CD4-positive, alpha-beta memory T cell (primary cell): ENCODE measurements at regions not wholly inside any gene's neighbourhood (a gene's known extent, or its start where the extent isn't known, plus 50 kb on each side); places are given as distances from the start of the nearest gene placed in this dataset.
"Not testable (repeated sequence)": the region's sequence is repeated elsewhere in the genome, so short reads cannot be mapped to it uniquely, and the experiment has no call there.

ENCODE experiments used
- CTCF ChIA-PET: fragments of 350-600 bp; sonication (Branson Sonifier 250); formaldehyde crosslinking; loops from one replicate; lab custom pipeline; 2021; ENCODE audit warnings: inconsistent platforms; ENCODE audit not compliant: partially characterized antibody; lab: Charles Lee
- POLR2A ChIA-PET: fragments of 350-600 bp; sonication (Branson Sonifier 250); formaldehyde crosslinking; loops from one replicate; lab custom pipeline; 2021; ENCODE audit not compliant: partially characterized antibody; lab: Charles Lee
- DNase-seq, 5 donors: peaks; one replicate each; pipeline versions ENCODE4 v3.0.0 to v3.0.0-alpha.2; 2020 to 2022; ENCODE audit warnings: mixed read lengths in 1 of 5
- H3K27ac ChIP-seq: one replicate; pipeline ENCODE4 v1.7.0; 2013; ENCODE audit warnings: low read depth, low read length
- H3K27me3 ChIP-seq: 2 replicates; pipeline ENCODE4 v1.7.0; 2013; ENCODE audit warnings: mild to moderate bottlenecking, low read length, moderate library complexity; ENCODE audit not compliant: insufficient read depth
- H3K36me3 ChIP-seq: 2 replicates; pipeline ENCODE4 v1.7.0; 2013; ENCODE audit warnings: mild to moderate bottlenecking, low read length, moderate library complexity; ENCODE audit not compliant: insufficient read depth
- H3K4me1 ChIP-seq: 2 replicates; pipeline ENCODE4 v1.7.0; 2013; ENCODE audit warnings: mild to moderate bottlenecking, low read length, moderate library complexity; ENCODE audit not compliant: insufficient read depth
- H3K4me3 ChIP-seq, 2 donors: one replicate each; pipeline ENCODE4 v1.7.0; 2013; ENCODE audit warnings: low read length in 2 of 2, mild to moderate bottlenecking in 1 of 2
- H3K9me3 ChIP-seq, 2 donors: one replicate each; pipeline ENCODE4 v1.7.0; 2013; ENCODE audit warnings: low read length in 2 of 2, control low read depth in 1 of 2; ENCODE audit not compliant: control insufficient read depth in 1 of 2
- H3K27ac Mint-ChIP-seq, 7 donors: one replicate each; pipeline ENCODE4 v1.8.0; 2020 to 2021; ENCODE audit warnings: mixed read lengths in 7 of 7, mild to moderate bottlenecking in 6 of 7, inconsistent platforms in 3 of 7, moderate library complexity in 3 of 7
- H3K27me3 Mint-ChIP-seq, 2 donors: one replicate each; pipeline ENCODE4 v1.8.0; 2020 to 2021; ENCODE audit warnings: mixed read lengths in 2 of 2
- H3K36me3 Mint-ChIP-seq, 2 donors: one replicate each; pipeline ENCODE4 v1.8.0; 2020 to 2021; ENCODE audit warnings: mixed read lengths in 2 of 2, inconsistent platforms in 1 of 2, mild to moderate bottlenecking in 1 of 2
- H3K4me1 Mint-ChIP-seq, 4 donors: one replicate each; pipeline ENCODE4 v1.8.0; 2020 to 2021; ENCODE audit warnings: mixed read lengths in 4 of 4, mild to moderate bottlenecking in 1 of 4
- H3K4me3 Mint-ChIP-seq, 8 donors: one replicate each; pipeline ENCODE4 v1.8.0; 2020 to 2021; ENCODE audit warnings: mixed read lengths in 8 of 8, mild to moderate bottlenecking in 7 of 8, moderate library complexity in 6 of 8, inconsistent platforms in 3 of 8
- H3K9me3 Mint-ChIP-seq, 8 donors: one replicate each; pipeline ENCODE4 v1.8.0; 2020 to 2021; ENCODE audit warnings: mixed read lengths in 8 of 8, mild to moderate bottlenecking in 5 of 8, inconsistent platforms in 3 of 8, moderate library complexity in 1 of 8
- intact Hi-C: fragments of 100-400 bp; cut with micrococcal nuclease; formaldehyde crosslinking; loops from one replicate; pipeline ENCODE4 v1.15.1; 2023

DNA sequence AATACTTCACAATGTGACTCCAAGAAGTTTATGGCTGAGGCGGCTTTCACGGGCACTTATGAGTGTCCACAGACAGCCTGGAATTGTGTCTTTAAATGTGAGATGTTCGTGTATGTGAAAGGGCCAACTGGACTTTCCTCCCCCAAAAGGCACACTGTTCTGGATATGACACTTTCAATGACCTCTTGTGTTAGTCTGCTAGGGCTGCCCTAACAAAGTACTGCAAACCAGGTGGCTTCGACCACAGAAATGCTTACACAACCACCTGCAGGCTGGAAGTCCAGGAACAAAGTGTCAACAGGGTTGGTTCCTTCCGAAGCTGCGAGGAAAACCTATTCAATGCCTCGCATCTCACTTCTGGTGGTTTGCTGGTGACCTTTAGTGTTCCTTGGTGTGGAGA lies 281.7 kb downstream of the ANAPC1 start:
- H3K27me3 ChIP-seq, H3K27me3 Mint-ChIP-seq, H3K4me3 ChIP-seq, H3K27ac Mint-ChIP-seq, intact Hi-C loops, DNase-seq, H3K4me3 Mint-ChIP-seq, H3K4me1 ChIP-seq, H3K36me3 ChIP-seq, H3K27ac ChIP-seq, H3K9me3 Mint-ChIP-seq, POLR2A ChIA-PET, H3K9me3 ChIP-seq, H3K36me3 Mint-ChIP-seq, H3K4me1 Mint-ChIP-seq, CTCF ChIA-PET: not testable (repeated sequence)

DNA sequence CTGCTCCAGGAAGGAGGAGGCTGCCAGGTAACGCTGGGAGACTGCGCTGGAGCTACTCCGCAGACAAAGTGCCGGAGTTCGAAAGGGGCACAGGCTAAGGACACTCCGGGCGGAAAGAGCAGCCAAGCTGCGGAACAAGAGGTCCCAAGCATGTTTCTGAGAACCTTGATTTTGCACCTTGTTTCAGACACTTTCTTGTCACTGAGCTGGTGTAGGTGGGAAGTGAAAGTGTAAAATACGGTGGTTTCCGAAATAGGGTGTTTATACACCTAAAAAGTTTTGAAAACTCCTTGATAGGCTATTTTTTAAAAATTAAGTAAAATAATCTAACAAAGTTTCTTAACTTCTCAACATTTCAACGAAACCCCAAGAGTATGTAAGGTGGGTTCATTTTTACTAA lies 278.2 kb downstream of the ANAPC1 start:
- H3K4me1 ChIP-seq, H3K9me3 ChIP-seq, intact Hi-C loops, H3K27ac Mint-ChIP-seq, H3K36me3 ChIP-seq, H3K27me3 Mint-ChIP-seq, POLR2A ChIA-PET, CTCF ChIA-PET, H3K27me3 ChIP-seq, H3K36me3 Mint-ChIP-seq, DNase-seq, H3K9me3 Mint-ChIP-seq, H3K27ac ChIP-seq, H3K4me1 Mint-ChIP-seq, H3K4me3 ChIP-seq: not testable (repeated sequence)
- peak overlapping the region in 2 of 8 donors; percentile 10 to 32 for H3K4me3 Mint-ChIP-seq

DNA sequence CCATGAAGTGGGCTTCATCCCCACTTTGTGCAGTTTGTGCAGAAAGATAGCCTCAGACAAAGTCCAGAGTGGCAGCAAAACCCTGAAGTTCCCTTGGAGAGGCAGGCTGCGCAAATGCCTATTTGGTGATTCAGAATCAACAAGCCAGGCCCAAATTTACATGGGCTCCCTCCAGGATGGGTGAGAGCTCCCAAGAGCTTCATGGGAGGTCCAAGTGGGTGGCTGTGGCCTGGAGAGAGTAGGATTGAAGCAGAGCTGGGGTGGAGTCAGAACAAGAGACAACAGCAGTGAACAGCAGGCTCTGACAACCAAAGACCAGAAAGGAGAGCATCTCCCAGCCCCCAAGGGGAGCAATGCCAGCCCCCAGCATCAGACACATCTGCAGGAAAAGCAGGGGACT lies 277.4 kb downstream of the ANAPC1 start:
- CTCF ChIA-PET, H3K36me3 Mint-ChIP-seq, H3K27me3 ChIP-seq, H3K9me3 ChIP-seq, H3K4me3 ChIP-seq, intact Hi-C loops, H3K4me1 Mint-ChIP-seq, DNase-seq, H3K4me1 ChIP-seq, H3K27me3 Mint-ChIP-seq, H3K27ac Mint-ChIP-seq, H3K9me3 Mint-ChIP-seq, H3K27ac ChIP-seq, H3K36me3 ChIP-seq, POLR2A ChIA-PET, H3K4me3 Mint-ChIP-seq: not testable (repeated sequence)

DNA sequence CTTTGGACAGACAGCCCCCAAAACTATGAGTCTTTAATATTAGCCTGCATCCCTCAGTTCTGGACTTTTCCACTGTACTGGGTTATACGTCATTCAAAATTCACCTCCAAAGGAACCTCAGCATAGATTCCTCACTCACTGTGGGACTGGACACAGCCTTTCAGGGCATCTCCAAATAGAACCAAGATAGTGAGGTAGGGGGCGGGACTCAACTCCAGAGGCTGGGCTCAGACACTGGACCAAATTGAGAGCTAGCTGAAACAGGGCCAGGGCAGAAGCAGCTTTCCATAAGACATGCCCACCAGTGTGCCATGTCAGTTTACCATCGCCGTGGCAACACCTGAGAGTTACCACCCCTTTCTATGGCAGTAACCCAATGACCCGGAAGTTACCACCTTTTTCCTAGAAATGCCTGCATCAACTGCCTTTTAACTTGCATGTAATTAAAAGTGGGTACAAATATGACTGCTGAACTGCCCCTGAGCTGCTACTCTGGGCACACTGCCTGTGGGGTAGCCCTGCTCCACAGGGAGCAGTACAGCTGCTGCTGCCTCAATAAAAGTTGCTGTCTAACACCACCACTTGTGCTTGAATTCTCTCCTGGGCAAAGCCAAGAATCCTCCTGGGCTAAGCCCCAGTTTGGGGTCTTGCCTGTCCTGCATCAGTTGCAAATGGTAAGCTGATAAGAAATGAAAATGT lies 274.7 kb downstream of the ANAPC1 start:
- H3K4me1 Mint-ChIP-seq, H3K9me3 ChIP-seq, H3K4me1 ChIP-seq, H3K27me3 ChIP-seq, H3K27me3 Mint-ChIP-seq, H3K4me3 ChIP-seq, H3K27ac Mint-ChIP-seq, CTCF ChIA-PET, DNase-seq, POLR2A ChIA-PET, H3K36me3 ChIP-seq, H3K27ac ChIP-seq, H3K36me3 Mint-ChIP-seq, H3K9me3 Mint-ChIP-seq, intact Hi-C loops, H3K4me3 Mint-ChIP-seq: not testable (repeated sequence)

DNA sequence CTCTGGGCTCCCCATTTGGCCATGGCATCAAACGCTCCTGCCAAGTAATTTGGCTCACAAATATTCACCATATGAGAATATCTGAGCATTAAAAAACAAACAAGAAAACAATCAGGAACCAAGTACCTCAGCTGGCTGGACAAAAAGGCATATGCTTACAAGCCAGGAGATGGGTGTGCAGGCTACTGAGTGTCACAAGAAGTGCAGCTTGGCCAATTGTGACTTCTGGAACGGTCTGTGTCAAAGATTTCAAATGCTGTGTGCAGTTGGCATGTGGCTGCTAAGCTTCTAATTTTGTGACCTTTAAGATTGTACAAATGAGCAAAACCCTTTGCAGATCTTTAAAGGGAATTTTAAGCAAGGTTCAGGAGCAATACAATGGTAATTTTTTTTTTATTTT lies 274.0 kb downstream of the ANAPC1 start:
- CTCF ChIA-PET, result not testable (repeated sequence)

DNA sequence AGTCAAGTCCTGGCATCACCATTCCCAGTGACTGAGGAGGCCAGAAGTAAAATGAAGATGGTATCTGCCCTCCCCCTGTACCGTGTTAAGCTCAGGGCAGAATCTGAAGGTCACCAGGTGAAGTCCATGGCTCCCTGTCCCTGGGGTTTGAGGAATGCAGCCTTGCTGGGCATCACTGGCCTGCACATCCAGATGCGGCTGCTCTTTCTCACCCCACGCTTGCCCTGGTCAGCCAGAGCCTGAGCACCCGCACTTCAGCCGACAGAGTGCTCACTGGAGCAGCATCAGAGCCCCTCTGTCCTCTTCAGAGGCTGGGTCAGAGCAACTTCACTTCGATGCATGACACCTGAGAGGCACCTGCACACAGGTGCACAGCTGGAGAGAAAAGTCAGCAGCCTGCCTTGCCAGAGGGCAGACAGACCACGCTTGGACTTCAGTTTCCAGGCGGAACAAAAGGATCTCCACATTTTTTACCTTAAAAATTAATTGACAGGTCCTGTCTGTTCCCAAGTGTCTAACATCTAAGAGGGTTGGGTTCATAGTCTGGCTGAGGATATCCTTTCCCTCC lies 267.3 kb downstream of the ANAPC1 start:
- Histone ChIP-seq H3K9me3 (no peaks in the 10 kb centered on the region), H3K27ac (no peak overlapping the region), H3K4me1 (no peaks in the 10 kb centered on the region), H3K27me3 (no peaks in the 10 kb centered on the region), H3K4me3 (no peak overlapping the region), H3K36me3 (no peaks in the 10 kb centered on the region)
- no peak overlapping the region for H3K4me3 Mint-ChIP-seq
- H3K4me1 Mint-ChIP-seq, result no peaks in the 10 kb centered on the region
- CTCF ChIA-PET, result no interaction called here
- H3K9me3 Mint-ChIP-seq, result peaks cover 0 to 2% (median 0%) of the 10 kb centered on the region in 8 donors
- no peaks in the 10 kb centered on the region for H3K36me3 Mint-ChIP-seq
- H3K27ac Mint-ChIP-seq, result no peak overlapping the region
- no peak for DNase-seq
- intact Hi-C loops, result no loop called here
- H3K27me3 Mint-ChIP-seq, result peaks cover 1% of the 10 kb centered on the region in 2 donors
- POLR2A ChIA-PET, result no interaction called here

More for the DNA sequence above, 274.0 kb downstream of the ANAPC1 start:
- H3K4me3 Mint-ChIP-seq, H3K9me3 Mint-ChIP-seq, H3K27ac Mint-ChIP-seq, POLR2A ChIA-PET, H3K27ac ChIP-seq, H3K9me3 ChIP-seq, H3K36me3 Mint-ChIP-seq, intact Hi-C loops, H3K27me3 Mint-ChIP-seq, H3K4me1 ChIP-seq, DNase-seq, H3K27me3 ChIP-seq, H3K36me3 ChIP-seq, H3K4me1 Mint-ChIP-seq, H3K4me3 ChIP-seq: not testable (repeated sequence)

DNA sequence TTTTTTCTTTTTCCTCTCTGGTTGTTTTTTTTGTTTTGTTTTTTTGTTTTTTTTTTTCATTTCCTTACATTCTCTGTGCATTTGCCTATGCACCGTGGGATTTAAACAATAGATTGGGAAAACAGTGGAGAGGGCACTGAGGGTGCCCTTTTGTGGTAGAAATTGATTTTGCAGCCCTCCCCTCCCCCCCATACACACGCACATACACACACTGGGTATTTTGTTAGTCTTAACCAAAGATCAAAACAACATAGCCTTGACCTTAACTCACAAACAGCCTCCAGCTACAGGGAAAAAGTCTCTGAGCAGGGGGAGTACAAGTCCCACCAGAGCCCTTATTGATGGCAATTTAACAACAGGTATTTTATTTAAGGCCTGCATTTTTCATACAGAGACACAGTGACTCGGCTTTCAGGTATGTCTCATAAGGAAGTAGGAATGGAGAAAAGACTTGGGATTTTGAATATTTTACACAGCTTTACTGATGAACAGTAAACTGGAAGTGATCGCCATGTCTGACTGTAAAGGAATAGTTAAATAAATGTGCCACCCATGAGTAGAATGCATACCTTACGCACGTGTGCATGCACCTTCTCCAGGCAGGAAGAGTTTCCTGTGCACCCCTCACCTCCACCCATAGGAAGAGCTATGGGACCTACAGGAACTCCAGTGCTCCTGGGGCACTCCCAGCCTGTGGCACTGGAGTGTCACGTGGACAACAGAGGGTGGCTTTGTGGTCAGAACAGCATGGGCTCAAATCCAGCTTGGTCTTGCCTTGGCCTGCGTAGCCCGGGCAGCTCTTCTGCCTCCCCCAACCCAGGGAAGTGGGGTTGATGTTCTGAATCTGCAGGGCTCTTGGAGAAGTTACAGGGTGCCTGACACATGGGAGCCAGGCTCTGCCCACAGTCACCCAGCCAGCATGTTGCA lies 266.4 kb downstream of the ANAPC1 start:
- Mint-ChIP-seq H3K9me3 (peaks cover 0 to 2% (median 0%) of the 10 kb centered on the region in 8 donors), H3K27ac (no peak overlapping the region), H3K27me3 (peaks cover 0 to 1% of the 10 kb centered on the region in 2 donors), H3K36me3 (no peaks in the 10 kb centered on the region), H3K4me1 (no peaks in the 10 kb centered on the region), H3K4me3 (no peak overlapping the region)
- Histone ChIP-seq H3K9me3 (no peaks in the 10 kb centered on the region), H3K4me1 (no peaks in the 10 kb centered on the region), H3K27me3 (no peaks in the 10 kb centered on the region), H3K4me3 (no peak overlapping the region), H3K27ac (no peak overlapping the region), H3K36me3 (no peaks in the 10 kb centered on the region)
- CTCF ChIA-PET, result no interaction called here
- intact Hi-C loops, result no loop called here
- POLR2A ChIA-PET, result no interaction called here
- no peak for DNase-seq
